ENCODE measurements at regions not wholly inside any gene's neighbourhood (a gene's known extent, or its start where the extent isn't known, plus 50 kb on each side); places are given as distances from the start of the nearest gene placed in this dataset.

GRCh38 chr5:144731786-144732185 lies 561.1 kb downstream of the KCTD16 start:
- TF ChIP-seq CTCF (IDR thresholded peaks at IDR 0.05) = no peak
- TF ChIP-seq POLR2AphosphoS5 (IDR thresholded peaks at IDR 0.05) = no peak

Data from stomach (tissue), 4 donors.